GM04504 (cell line): ENCODE measurements at regions not wholly inside any gene's neighbourhood (a gene's known extent, or its start where the extent isn't known, plus 50 kb on each side); places are given as distances from the start of the nearest gene placed in this dataset.

ENCODE experiments used
- DNase-seq: peaks from one replicate; pipeline ENCODE4 v3.0.0-alpha.2; 2012; ENCODE audit warnings: low read depth

DNA sequence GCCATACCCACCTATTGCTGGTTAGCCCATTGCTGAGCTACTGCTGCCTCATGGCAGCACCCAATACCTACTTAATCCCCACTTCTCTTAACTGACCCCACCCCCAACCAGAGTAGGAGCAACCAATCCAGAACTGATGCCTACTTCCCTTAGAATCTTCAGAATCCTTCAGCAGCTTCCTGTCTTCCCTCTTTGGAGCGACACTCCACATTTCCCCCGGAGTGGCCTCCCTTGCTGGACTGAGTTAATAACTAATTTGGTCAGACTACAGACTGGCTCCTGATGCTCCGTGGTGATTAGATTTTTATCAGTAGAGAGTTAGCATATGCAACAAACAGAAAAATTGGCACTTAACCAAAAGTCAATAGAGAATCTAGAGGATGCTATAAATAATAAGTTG is 51.2 kb upstream of the UBR2 start:
- DNase-seq: no peak

- DNase-seq: no peak
These were observed 51.9 kb upstream of the UBR2 start for GRCh38 chr6:42511803-42512422.

- DNase-seq: no peak
These were observed 53.0 kb upstream of the UBR2 start for GRCh38 chr6:42510795-42511194.

DNA sequence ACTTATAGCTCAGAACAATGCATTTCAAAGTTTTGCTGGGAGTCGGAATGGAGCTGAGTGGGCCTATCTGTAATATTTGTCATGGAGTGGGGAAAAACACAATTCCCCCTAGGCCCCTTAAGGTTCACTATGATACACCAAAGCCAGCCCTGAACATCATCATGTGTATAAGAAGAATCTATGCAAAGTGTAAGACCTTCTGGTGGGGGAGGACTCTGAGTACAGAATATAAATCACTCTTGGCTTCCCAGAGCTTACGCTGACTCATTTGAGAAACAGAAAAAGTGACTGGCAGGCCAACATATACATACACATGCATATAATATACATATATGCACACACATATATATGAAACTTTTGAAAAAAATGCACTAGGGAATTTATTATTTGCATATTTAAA is 54.1 kb upstream of the UBR2 start:
- DNase-seq: no peak

DNA sequence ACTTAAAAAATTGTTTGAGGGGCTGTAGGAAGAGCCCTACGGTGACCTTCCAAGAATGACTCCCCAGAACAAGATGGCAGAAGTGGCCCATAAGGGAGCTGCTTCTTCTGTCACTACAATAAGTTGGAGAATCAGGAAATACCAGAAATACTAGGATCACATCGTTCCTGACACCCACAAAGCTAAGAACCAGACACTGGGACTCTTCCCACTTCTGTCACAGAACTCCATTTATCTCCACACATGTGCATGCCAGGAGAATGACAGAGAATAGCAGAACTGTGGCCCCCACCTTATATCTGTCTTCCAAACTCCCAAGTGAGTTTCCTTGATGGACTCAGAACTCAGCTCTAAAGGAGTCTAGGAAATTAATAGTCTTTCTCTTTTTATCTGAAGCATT is 54.6 kb upstream of the UBR2 start:
- DNase-seq: no peak

- peak; percentile 66 for DNase-seq
These were observed 55.9 kb upstream of the UBR2 start for GRCh38 chr6:42507901-42508300.

- DNase-seq: no peak
These were observed 55.5 kb upstream of the TRERF1 start for GRCh38 chr6:42507195-42507594.

DNA sequence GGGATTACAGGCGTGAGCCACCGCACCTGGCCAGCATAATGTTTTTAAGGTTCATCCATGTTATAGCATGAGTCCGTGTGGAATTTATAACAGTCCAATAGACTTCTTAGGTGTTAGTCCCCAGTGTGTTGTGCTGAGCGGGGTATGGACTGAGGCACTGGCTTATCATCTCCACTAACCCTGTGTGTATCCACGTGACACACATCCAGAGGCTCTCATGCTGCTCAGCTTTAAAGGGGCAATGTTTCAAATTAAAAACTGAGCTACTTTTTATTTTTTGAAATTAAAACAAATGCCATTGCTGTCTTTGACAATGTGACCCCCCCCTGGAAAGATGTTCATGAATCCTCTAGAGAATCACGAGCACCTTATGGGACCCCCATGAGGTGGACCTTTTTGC is 54.3 kb upstream of the TRERF1 start:
- no peak for DNase-seq

GRCh38 chr6:42505385-42505718 is 53.6 kb upstream of the TRERF1 start:
- DNase-seq: peak; percentile 48

DNA sequence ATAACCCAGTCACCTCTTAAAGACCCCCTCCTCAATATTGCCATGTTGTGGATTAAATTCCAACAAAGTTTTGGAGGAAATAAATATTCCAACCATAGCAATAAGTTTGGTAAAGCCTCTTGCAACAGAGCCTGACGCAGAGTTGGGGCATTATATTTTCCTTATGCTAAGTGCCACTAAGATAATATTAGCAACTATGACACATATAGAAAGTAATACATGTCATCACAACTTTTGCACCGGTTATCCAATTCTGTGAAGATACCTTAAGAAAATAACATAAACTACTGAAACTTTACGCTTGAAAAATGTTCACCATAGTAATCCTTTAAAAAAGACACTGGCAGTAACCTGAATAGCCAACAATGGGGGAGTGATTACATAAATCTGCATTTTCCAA is 52.2 kb upstream of the TRERF1 start:
- DNase-seq: no peak

DNA sequence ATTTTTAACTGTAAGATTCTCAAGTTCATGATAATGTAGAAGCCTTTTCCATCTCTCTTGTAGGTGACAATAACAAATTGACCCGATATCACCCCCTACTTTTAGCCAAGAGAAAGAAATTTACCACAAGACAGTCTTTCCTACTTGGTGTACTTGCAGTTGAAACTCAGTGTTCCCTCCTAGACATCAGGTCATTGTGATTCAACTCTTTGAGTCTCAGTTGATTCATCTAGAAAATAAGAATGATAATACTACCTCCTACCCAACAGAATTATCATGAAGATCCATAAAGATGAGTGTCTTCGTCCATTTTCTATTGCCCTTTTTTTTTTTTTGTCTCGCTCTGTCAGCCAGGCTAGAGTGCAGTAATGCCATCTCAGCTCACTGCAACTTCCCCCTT is 51.3 kb upstream of the TRERF1 start:
- no peak for DNase-seq

DNA sequence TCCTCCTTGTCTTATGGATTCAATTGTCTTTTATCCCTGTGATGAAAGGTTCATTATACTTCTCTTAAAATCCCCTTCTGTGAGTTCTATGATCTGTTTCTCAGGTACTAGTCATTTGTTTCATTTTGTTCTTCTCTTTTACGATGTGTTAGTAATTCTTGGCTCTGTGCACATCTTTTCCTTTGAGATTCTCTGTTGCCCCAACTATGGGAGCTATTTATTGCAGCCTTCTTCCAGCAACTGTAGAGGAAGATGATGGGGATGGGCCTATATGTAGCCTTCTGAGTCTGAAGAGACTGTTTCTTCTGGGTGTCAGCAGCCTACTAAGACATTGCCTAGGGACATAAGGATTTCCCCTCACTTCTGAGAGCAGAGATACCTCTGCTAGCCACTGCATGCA is 50.4 kb upstream of the TRERF1 start:
- no peak for DNase-seq
